Body of pancreas (tissue), 4 donors: ENCODE measurements at regions not wholly inside any gene's neighbourhood (a gene's known extent, or its start where the extent isn't known, plus 50 kb on each side); places are given as distances from the start of the nearest gene placed in this dataset.

Source experiments
- ATAC-seq: fragments of 150-250 bp; one replicate; pipeline ENCODE4 v1.9.1; 2016
- DNase-seq, 4 donors: peaks; one replicate each; pipeline ENCODE4 v3.0.0-alpha.2; 2019
- H3K27ac ChIP-seq, 4 donors: fragments of 200-600 bp; sonication (generic); 1 replicate in 3 of 4; 2 replicates in 1 of 4; pipeline versions ENCODE4 v1.5.1 to v1.6.1; 2016 to 2019; ENCODE audit warnings: mild to moderate bottlenecking in 1 of 4, mixed read lengths in 1 of 4, moderate library complexity in 1 of 4
- H3K27me3 ChIP-seq, 2 donors: fragments of 200-600 bp; sonication (generic); one replicate each; pipeline ENCODE4 v1.6.0; 2016; ENCODE audit warnings: mild to moderate bottlenecking in 1 of 2
- H3K36me3 ChIP-seq, 2 donors: fragments of 200-600 bp; sonication (generic); replicated peaks in 1 of 2; 2 replicates each; pipeline ENCODE4 v1.5.1; 2016; ENCODE audit warnings: low read depth in 2 of 2; ENCODE audit not compliant: insufficient read depth in 1 of 2
- H3K4me1 ChIP-seq: fragments of 200-600 bp; sonication (generic); one replicate; pipeline ENCODE4 v1.6.0; 2016
- H3K4me3 ChIP-seq, 2 donors: fragments of 200-600 bp; sonication (generic); 1 replicate in 1 of 2; 2 replicates in 1 of 2; pipeline ENCODE4 v1.5.1; 2016 to 2019
- H3K9me3 ChIP-seq, 3 donors: fragments of 200-600 bp; sonication (generic); 1 replicate in 2 of 3; 2 replicates in 1 of 3; pipeline ENCODE4 v1.5.1; 2016
- CTCF ChIP-seq, 7 experiments: fragments of 450-650 bp in 4 of 7; fragments of 200-600 bp in 3 of 7; sonication (generic) in 3 of 7; IDR thresholded peaks; one replicate each; pipeline ENCODE4 v1.5.1; 2016 to 2019; ENCODE audit warnings: antibody characterized with exemption in 7 of 7
- POLR2A ChIP-seq, 3 donors: fragments of 450-650 bp; IDR thresholded peaks; one replicate each; pipeline ENCODE4 v1.6.1; 2016; ENCODE audit warnings: antibody characterized with exemption in 3 of 3, mild to moderate bottlenecking in 2 of 3
- WGBS, 2 donors: methylation state at CpG; one replicate each; pipeline ENCODE4 v1.1.5; 2017; 5-methylcytosine and 5-hydroxymethylcytosine counted together
- intact Hi-C: fragments of 100-400 bp; cut with DNase I; formaldehyde crosslinking; loops from one replicate; pipeline ENCODE4 v1.15.1; 2023

- Histone ChIP-seq H3K27me3 (no peaks in the 10 kb centered on the region), H3K36me3 (no peaks in the 10 kb centered on the region), H3K27ac (no peak overlapping the region), H3K9me3 (no peaks in the 10 kb centered on the region), H3K4me1 (no peaks in the 10 kb centered on the region), H3K4me3 (no peak overlapping the region)
- intact Hi-C loops: no loop called here
- TF ChIP-seq CTCF (IDR thresholded peaks at IDR 0.05): no peak
- TF ChIP-seq POLR2A (IDR thresholded peaks at IDR 0.05): no peak
- ATAC-seq (no peak), DNase-seq (no peak)
- 77 to 79% methylated on average over 2 of the region's 2 CpGs for WGBS, 2 donors
These were observed 56.9 kb upstream of the WNT11 start for GRCh38 chr11:76263166-76263565.

- no peak for TF ChIP-seq CTCF (IDR thresholded peaks at IDR 0.05)
- TF ChIP-seq POLR2A (IDR thresholded peaks at IDR 0.05): no peak
- no peak for ATAC-seq
- Histone ChIP-seq H3K4me3 (no peak overlapping the region), H3K4me1 (no peaks in the 10 kb centered on the region), H3K27me3 (no peaks in the 10 kb centered on the region), H3K36me3 (no peaks in the 10 kb centered on the region), H3K9me3 (no peaks in the 10 kb centered on the region), H3K27ac (no peak overlapping the region)
- intact Hi-C loops: no loop called here
- 74 to 87% methylated on average over 9 to 10 of the region's 10 CpGs for WGBS, 2 donors
- DNase-seq: no peak
These were observed 54.1 kb upstream of the WNT11 start for GRCh38 chr11:76260296-76260925.

- H3K27me3 ChIP-seq: no peaks in the 10 kb centered on the region
- no peaks in the 10 kb centered on the region for H3K4me1 ChIP-seq
- no peaks in the 10 kb centered on the region for H3K9me3 ChIP-seq
- no peak for TF ChIP-seq POLR2A (IDR thresholded peaks at IDR 0.05)
- no peak for TF ChIP-seq CTCF (IDR thresholded peaks at IDR 0.05)
- H3K27ac ChIP-seq: no peak overlapping the region
- no peak for DNase-seq
- H3K4me3 ChIP-seq: no peak overlapping the region
- intact Hi-C loops: no loop called here
- H3K36me3 ChIP-seq: no peaks in the 10 kb centered on the region
- ATAC-seq: no peak
These were observed 53.1 kb upstream of the WNT11 start for GRCh38 chr11:76259299-76259908.

GRCh38 chr11:76257074-76257719 is 50.9 kb upstream of the WNT11 start:
- H3K4me1 ChIP-seq: no peaks in the 10 kb centered on the region
- intact Hi-C loops: no loop called here
- H3K27ac ChIP-seq: no peak overlapping the region
- WGBS, 2 donors: 71 to 77% methylated on average over 12 to 15 of the region's 15 CpGs
- no peak overlapping the region for H3K4me3 ChIP-seq
- TF ChIP-seq POLR2A (IDR thresholded peaks at IDR 0.05): no peak
- no peaks in the 10 kb centered on the region for H3K9me3 ChIP-seq
- no peaks in the 10 kb centered on the region for H3K36me3 ChIP-seq
- no peaks in the 10 kb centered on the region for H3K27me3 ChIP-seq
- ATAC-seq (no peak), DNase-seq (no peak)

- Histone ChIP-seq H3K27me3 (no peaks in the 10 kb centered on the region), H3K36me3 (no peaks in the 10 kb centered on the region), H3K9me3 (no peaks in the 10 kb centered on the region), H3K4me3 (no peak overlapping the region), H3K4me1 (no peaks in the 10 kb centered on the region), H3K27ac (no peak overlapping the region)
- 79 to 83% methylated on average over 9 to 10 of the region's 14 CpGs for WGBS, 2 donors
- no peak for TF ChIP-seq POLR2A (IDR thresholded peaks at IDR 0.05)
- no peak for TF ChIP-seq CTCF (IDR thresholded peaks at IDR 0.05)
- no peak for DNase-seq
- no peak for ATAC-seq
- intact Hi-C loops: no loop called here
These were observed 50.1 kb upstream of the WNT11 start for GRCh38 chr11:76256448-76256847.
